Activated T-cell treated with anti-CD3 and anti-CD28 coated beads, Interleukin-2, amount 50 U/mL, for 24 hours (primary cell): ENCODE measurements at regions not wholly inside any gene's neighbourhood (a gene's known extent, or its start where the extent isn't known, plus 50 kb on each side); places are given as distances from the start of the nearest gene placed in this dataset.

ENCODE experiments used
- DNase-seq: peaks from one replicate; pipeline ENCODE4 v3.0.0-alpha.2; 2020
- H3K27ac Mint-ChIP-seq: 2 replicates; pipeline ENCODE4 v1.8.0; 2020; ENCODE audit warnings: mild to moderate bottlenecking, mixed read lengths
- H3K27me3 Mint-ChIP-seq: 2 replicates; pipeline ENCODE4 v1.8.0; 2020; ENCODE audit warnings: mixed read lengths
- H3K36me3 Mint-ChIP-seq: 2 replicates; pipeline ENCODE4 v1.8.0; 2020; ENCODE audit warnings: low read depth, mixed read lengths
- H3K4me1 Mint-ChIP-seq: 2 replicates; pipeline ENCODE4 v1.8.0; 2020; ENCODE audit warnings: low read depth, mixed read lengths
- H3K4me3 Mint-ChIP-seq: 2 replicates; pipeline ENCODE4 v1.8.0; 2020; ENCODE audit warnings: mild to moderate bottlenecking, moderate library complexity, mixed read lengths
- H3K9me3 Mint-ChIP-seq: 2 replicates; pipeline ENCODE4 v1.8.0; 2020; ENCODE audit warnings: mixed read lengths

GRCh38 chr4:35038845-35039244, 1205.5 kb downstream of the ARAP2 start:
- no peak overlapping the region for H3K27ac Mint-ChIP-seq
- H3K4me3 Mint-ChIP-seq, result no peak overlapping the region
- no peaks in the 10 kb centered on the region for H3K27me3 Mint-ChIP-seq
- peaks cover 3% of the 10 kb centered on the region for H3K9me3 Mint-ChIP-seq
- H3K4me1 Mint-ChIP-seq, result no peaks in the 10 kb centered on the region
- DNase-seq, result no peak
- no peaks in the 10 kb centered on the region for H3K36me3 Mint-ChIP-seq

GRCh38 chr4:35052546-35052945, 1191.8 kb downstream of the ARAP2 start:
- no peak overlapping the region for H3K4me3 Mint-ChIP-seq
- no peaks in the 10 kb centered on the region for H3K27me3 Mint-ChIP-seq
- H3K9me3 Mint-ChIP-seq, result peaks cover 9% of the 10 kb centered on the region
- no peaks in the 10 kb centered on the region for H3K36me3 Mint-ChIP-seq
- no peak overlapping the region for H3K27ac Mint-ChIP-seq
- no peak for DNase-seq
- no peaks in the 10 kb centered on the region for H3K4me1 Mint-ChIP-seq

DNA sequence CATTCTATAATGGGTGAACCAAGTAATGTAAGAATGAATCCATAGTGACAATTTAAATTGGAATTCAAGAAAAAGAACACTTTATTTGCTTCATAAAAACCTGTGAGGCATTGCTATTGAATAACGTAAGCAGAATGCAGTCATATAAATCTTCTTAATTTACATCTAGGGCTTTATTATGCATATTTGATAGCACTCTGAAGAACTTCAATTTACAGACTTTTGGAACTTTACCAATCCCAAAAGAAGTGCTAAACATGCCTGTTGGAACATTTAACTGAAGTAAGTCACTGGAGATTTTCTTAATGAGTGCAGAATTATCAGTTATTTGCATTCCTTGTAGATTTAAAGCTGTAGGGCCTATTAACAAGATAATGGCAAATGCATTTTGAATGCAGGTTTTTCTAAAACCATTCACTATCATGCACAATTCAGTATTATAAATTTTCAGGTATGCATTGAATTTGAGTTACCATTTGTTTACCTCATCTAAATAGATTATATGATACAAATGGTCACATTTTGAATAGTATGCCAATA, 1181.2 kb downstream of the ARAP2 start:
- Mint-ChIP-seq H3K4me1 (no peaks in the 10 kb centered on the region), H3K9me3 (peaks cover 2% of the 10 kb centered on the region), H3K27ac (no peak overlapping the region), H3K36me3 (no peaks in the 10 kb centered on the region), H3K4me3 (no peak overlapping the region), H3K27me3 (no peaks in the 10 kb centered on the region)
- no peak for DNase-seq

DNA sequence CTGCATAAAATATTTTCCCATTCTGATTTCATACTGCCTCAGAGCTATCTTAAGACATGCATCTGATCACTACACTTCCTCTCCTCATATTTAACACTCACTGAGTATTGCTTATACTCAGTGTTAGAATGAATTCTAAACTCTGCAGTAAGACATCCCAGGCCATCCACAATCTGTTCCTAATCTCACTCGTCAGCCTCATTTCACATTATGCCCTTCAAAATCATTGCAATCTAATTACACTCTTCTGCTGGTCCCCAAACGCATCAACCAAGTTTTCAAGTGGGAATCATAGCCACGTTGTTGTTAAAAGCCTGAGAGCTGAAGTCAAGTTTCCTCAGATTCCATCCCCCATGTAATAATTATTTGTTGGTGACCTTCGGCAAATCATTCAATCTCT, 1177.9 kb downstream of the ARAP2 start:
- Mint-ChIP-seq H3K9me3 (no peaks in the 10 kb centered on the region), H3K27me3 (no peaks in the 10 kb centered on the region)

GRCh38 chr4:35080799-35081198, 1163.5 kb downstream of the ARAP2 start:
- no peak overlapping the region for H3K4me3 Mint-ChIP-seq

More for the DNA sequence above, 1177.9 kb downstream of the ARAP2 start:
- Mint-ChIP-seq H3K4me1 (no peaks in the 10 kb centered on the region), H3K36me3 (no peaks in the 10 kb centered on the region), H3K4me3 (no peak overlapping the region), H3K27ac (no peak overlapping the region)
- DNase-seq, result no peak

GRCh38 chr4:35087218-35087617, 1157.1 kb downstream of the ARAP2 start:
- Mint-ChIP-seq H3K27me3 (no peaks in the 10 kb centered on the region), H3K36me3 (no peaks in the 10 kb centered on the region), H3K4me1 (no peaks in the 10 kb centered on the region), H3K9me3 (peaks cover 2% of the 10 kb centered on the region), H3K4me3 (no peak overlapping the region), H3K27ac (no peak overlapping the region)
- no peak for DNase-seq

More at GRCh38 chr4:35080799-35081198, 1163.5 kb downstream of the ARAP2 start:
- H3K36me3 Mint-ChIP-seq, result no peaks in the 10 kb centered on the region
- no peak overlapping the region for H3K27ac Mint-ChIP-seq
- no peak for DNase-seq
- H3K27me3 Mint-ChIP-seq, result no peaks in the 10 kb centered on the region
- H3K9me3 Mint-ChIP-seq, result peaks cover 3% of the 10 kb centered on the region
- no peaks in the 10 kb centered on the region for H3K4me1 Mint-ChIP-seq

- Mint-ChIP-seq H3K27ac (no peak overlapping the region), H3K4me1 (no peaks in the 10 kb centered on the region)
Observed at GRCh38 chr4:35100932-35101331, 1143.4 kb downstream of the ARAP2 start.

DNA sequence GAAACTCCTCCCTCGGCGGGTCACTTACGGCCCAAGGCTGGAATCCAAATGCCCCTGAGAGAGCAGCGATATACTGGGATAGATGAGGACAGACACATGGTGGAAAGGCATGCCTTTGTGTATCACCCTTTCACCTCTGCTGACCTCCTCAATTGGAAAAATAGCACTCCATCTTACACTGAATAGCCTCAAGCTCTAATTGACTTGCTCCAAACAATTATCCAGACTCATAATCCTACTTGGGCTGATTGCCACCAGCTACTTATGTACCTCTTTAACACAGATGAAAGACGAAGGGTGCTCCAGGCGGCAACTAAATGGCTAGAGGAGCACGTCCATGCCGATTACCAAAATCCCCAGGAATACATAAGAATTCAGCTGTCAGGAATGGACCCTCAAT, 1142.2 kb downstream of the ARAP2 start:
- H3K27ac Mint-ChIP-seq, result no peak overlapping the region
- no peak overlapping the region for H3K4me3 Mint-ChIP-seq
- peaks cover 4% of the 10 kb centered on the region for H3K9me3 Mint-ChIP-seq
- no peak for DNase-seq
- H3K36me3 Mint-ChIP-seq, result no peaks in the 10 kb centered on the region
- no peaks in the 10 kb centered on the region for H3K27me3 Mint-ChIP-seq
- no peaks in the 10 kb centered on the region for H3K4me1 Mint-ChIP-seq

More at GRCh38 chr4:35100932-35101331, 1143.4 kb downstream of the ARAP2 start:
- Mint-ChIP-seq H3K36me3 (no peaks in the 10 kb centered on the region), H3K9me3 (peaks cover 7% of the 10 kb centered on the region), H3K27me3 (no peaks in the 10 kb centered on the region), H3K4me3 (no peak overlapping the region)
- no peak for DNase-seq

GRCh38 chr4:35105486-35105885, 1138.8 kb downstream of the ARAP2 start:
- H3K4me1 Mint-ChIP-seq, result no peaks in the 10 kb centered on the region
- no peaks in the 10 kb centered on the region for H3K27me3 Mint-ChIP-seq
- no peak for DNase-seq
- peaks cover 4% of the 10 kb centered on the region for H3K9me3 Mint-ChIP-seq
- H3K27ac Mint-ChIP-seq, result no peak overlapping the region
- no peaks in the 10 kb centered on the region for H3K36me3 Mint-ChIP-seq
- no peak overlapping the region for H3K4me3 Mint-ChIP-seq

- H3K9me3 Mint-ChIP-seq, result peaks cover 4% of the 10 kb centered on the region
- no peak for DNase-seq
- no peaks in the 10 kb centered on the region for H3K4me1 Mint-ChIP-seq
- no peaks in the 10 kb centered on the region for H3K36me3 Mint-ChIP-seq
- no peak overlapping the region for H3K4me3 Mint-ChIP-seq
- no peak overlapping the region for H3K27ac Mint-ChIP-seq
- H3K27me3 Mint-ChIP-seq, result no peaks in the 10 kb centered on the region
Observed at GRCh38 chr4:35106091-35106734, 1138.1 kb downstream of the ARAP2 start.

DNA sequence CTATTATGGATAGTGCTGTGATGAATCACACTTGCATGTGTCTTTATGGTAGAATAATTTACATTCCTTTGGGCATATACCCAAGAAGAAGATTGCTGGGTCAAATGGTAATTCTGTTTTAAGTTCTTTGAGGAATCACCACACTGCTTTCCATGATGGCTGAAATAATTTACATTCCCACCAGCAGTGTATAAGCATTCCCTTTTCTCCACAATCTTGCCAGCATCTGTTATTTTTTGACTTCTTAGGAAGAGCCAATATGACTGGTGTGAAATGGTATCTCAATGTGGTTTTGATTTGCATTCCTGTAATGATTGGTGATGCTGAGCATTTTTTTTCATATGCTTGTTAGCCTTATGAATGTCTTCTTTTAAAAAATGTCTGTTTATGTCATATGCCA, 1120.2 kb downstream of the ARAP2 start:
- no peak overlapping the region for H3K27ac Mint-ChIP-seq
- H3K27me3 Mint-ChIP-seq, result no peaks in the 10 kb centered on the region
- no peak overlapping the region for H3K4me3 Mint-ChIP-seq
- H3K36me3 Mint-ChIP-seq, result no peaks in the 10 kb centered on the region
- peaks cover 3% of the 10 kb centered on the region for H3K9me3 Mint-ChIP-seq
- H3K4me1 Mint-ChIP-seq, result no peaks in the 10 kb centered on the region
- no peak for DNase-seq

DNA sequence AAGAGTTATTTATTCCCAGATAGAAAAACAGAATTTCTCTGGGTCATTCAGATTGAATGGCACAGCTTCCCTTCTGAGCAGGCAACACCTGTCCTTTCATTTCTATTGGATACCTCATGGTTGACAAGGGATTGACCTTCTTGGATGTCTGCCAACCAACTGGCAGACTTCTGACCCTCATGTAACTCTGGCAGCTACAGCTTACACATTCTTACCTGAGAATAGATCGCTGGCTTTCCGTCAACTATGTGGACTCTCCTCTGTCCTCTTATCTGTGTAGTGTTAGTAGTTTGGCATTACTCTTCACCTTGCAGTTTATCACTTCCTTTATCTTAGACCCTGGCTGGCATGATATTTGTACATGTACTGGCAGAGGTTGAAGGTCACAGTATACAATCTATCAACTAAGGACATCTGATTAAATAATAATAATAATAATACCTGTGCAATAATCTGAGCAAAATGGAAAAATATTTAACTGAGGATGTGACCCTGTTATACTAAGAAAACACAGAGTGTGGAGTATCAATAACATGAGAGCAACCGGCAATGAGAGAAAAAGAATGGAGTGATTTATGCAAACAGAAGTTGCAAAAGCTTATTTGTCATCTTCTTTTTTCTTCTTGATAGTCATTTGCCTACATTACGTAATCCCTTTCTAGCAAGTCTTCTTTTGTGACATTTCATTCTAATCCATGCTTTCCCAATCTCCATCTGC, 1118.2 kb downstream of the ARAP2 start:
- no peak for DNase-seq
- H3K4me3 Mint-ChIP-seq, result no peak overlapping the region
- no peaks in the 10 kb centered on the region for H3K36me3 Mint-ChIP-seq
- no peaks in the 10 kb centered on the region for H3K4me1 Mint-ChIP-seq
- no peaks in the 10 kb centered on the region for H3K27me3 Mint-ChIP-seq
- H3K9me3 Mint-ChIP-seq, result peaks cover 5% of the 10 kb centered on the region
- H3K27ac Mint-ChIP-seq, result no peak overlapping the region

GRCh38 chr4:35138449-35138848, 1105.9 kb downstream of the ARAP2 start:
- Mint-ChIP-seq H3K27ac (no peak overlapping the region), H3K4me3 (no peak overlapping the region), H3K36me3 (no peaks in the 10 kb centered on the region), H3K9me3 (peaks cover 9% of the 10 kb centered on the region), H3K27me3 (no peaks in the 10 kb centered on the region), H3K4me1 (no peaks in the 10 kb centered on the region)
- DNase-seq, result no peak

DNA sequence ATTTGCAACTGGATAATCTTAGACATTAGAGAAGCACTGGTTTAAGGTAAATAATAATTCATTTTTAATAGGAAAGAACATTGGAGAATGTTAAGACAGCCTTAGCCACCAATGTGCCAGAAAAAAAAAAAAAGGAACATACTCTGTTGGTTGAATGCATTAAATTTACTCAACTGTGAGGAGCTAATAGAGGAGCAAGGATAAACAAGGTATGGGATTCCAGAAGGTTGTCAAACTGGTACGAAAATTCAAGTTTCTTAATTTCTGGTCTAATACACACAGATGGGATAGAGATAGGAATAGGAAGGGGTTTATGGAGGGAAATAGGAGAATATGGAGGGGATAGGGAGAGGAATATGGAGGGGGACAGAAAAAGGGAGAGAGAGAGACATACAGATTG, 1096.6 kb downstream of the ARAP2 start:
- Mint-ChIP-seq H3K27me3 (no peaks in the 10 kb centered on the region), H3K27ac (no peak overlapping the region), H3K36me3 (no peaks in the 10 kb centered on the region), H3K9me3 (peaks cover 29% of the 10 kb centered on the region), H3K4me1 (no peaks in the 10 kb centered on the region), H3K4me3 (no peak overlapping the region)
- DNase-seq, result no peak

GRCh38 chr4:35151816-35152572, 1092.3 kb downstream of the ARAP2 start:
- H3K4me3 Mint-ChIP-seq, result no peak overlapping the region
- no peaks in the 10 kb centered on the region for H3K36me3 Mint-ChIP-seq
- no peak for DNase-seq
- peaks cover 2% of the 10 kb centered on the region for H3K9me3 Mint-ChIP-seq
- H3K4me1 Mint-ChIP-seq, result no peaks in the 10 kb centered on the region
- no peak overlapping the region for H3K27ac Mint-ChIP-seq
- H3K27me3 Mint-ChIP-seq, result no peaks in the 10 kb centered on the region
